Karpas-422 (cell line): ENCODE measurements at regions not wholly inside any gene's neighbourhood (a gene's known extent, or its start where the extent isn't known, plus 50 kb on each side); places are given as distances from the start of the nearest gene placed in this dataset.
A peak's percentile ranks its signal among the peaks of the same experiment; 100 is the strongest.
"Not testable (repeated sequence)": the region's sequence is repeated elsewhere in the genome, so short reads cannot be mapped to it uniquely, and the experiment has no call there.

ENCODE experiments used
- DNase-seq: peaks from one replicate; pipeline ENCODE4 v3.0.0-alpha.2; 2015
- H2AFZ ChIP-seq: fragments of 200-600 bp; sonication (generic); 2 replicates; pipeline ENCODE4 v1.6.1; 2014; ENCODE audit warnings: antibody characterized with exemption, low read length, mixed read lengths
- H3K27ac ChIP-seq: fragments of 200-600 bp; sonication (generic); 2 replicates; pipeline ENCODE4 v1.5.1; 2014; ENCODE audit warnings: mild to moderate bottlenecking, low read length, moderate library complexity
- H3K27me3 ChIP-seq: fragments of 200-600 bp; sonication (generic); 2 replicates; pipeline ENCODE4 v1.6.1; 2014; ENCODE audit warnings: low read length, mixed read lengths
- H3K36me3 ChIP-seq: fragments of 200-600 bp; sonication (generic); 2 replicates; pipeline ENCODE4 v1.6.1; 2014; ENCODE audit warnings: low read length, mixed read lengths; ENCODE audit not compliant: insufficient read depth
- H3K4me1 ChIP-seq: fragments of 200-600 bp; sonication (generic); 2 replicates; pipeline ENCODE4 v1.6.1; 2014; ENCODE audit warnings: mild to moderate bottlenecking, low read length, mixed read lengths
- H3K4me2 ChIP-seq: fragments of 200-600 bp; sonication (generic); 2 replicates; pipeline ENCODE4 v1.6.1; 2014; ENCODE audit warnings: low read length, low read depth, mild to moderate bottlenecking; ENCODE audit not compliant: poor library complexity, severe bottlenecking
- H3K4me3 ChIP-seq: fragments of 200-600 bp; sonication (generic); 2 replicates; pipeline ENCODE4 v1.5.1; 2014; ENCODE audit warnings: mild to moderate bottlenecking, antibody characterized with exemption, low read length, mixed read lengths
- H3K79me2 ChIP-seq: fragments of 200-600 bp; sonication (generic); 2 replicates; pipeline ENCODE4 v1.6.1; 2014; ENCODE audit warnings: mild to moderate bottlenecking, low read length, mixed read lengths
- H3K9ac ChIP-seq: fragments of 200-600 bp; sonication (generic); 2 replicates; pipeline ENCODE4 v1.6.0; 2014; ENCODE audit warnings: low read length
- H3K9me2 ChIP-seq: fragments of 200-600 bp; sonication (generic), shearing (Covaris generic); replicated peaks from 2 replicates; pipeline ENCODE4 v1.6.0; 2014; ENCODE audit warnings: mild to moderate bottlenecking, low read length, moderate library complexity; ENCODE audit not compliant: insufficient read depth
- H3K9me3 ChIP-seq: fragments of 300-700, 200-600 bp; sonication (generic); 2 replicates; pipeline ENCODE4 v1.6.1; 2014; ENCODE audit warnings: low read length, mixed read lengths
- H4K20me1 ChIP-seq: fragments of 200-600 bp; sonication (generic); 2 replicates; pipeline ENCODE4 v1.6.1; 2014; ENCODE audit warnings: mild to moderate bottlenecking, antibody characterized with exemption, low read length, low read depth; ENCODE audit not compliant: insufficient read depth

- not testable (repeated sequence) for H3K4me2 ChIP-seq, H3K36me3 ChIP-seq, H2AFZ ChIP-seq, H3K4me3 ChIP-seq, H4K20me1 ChIP-seq, H3K9me2 ChIP-seq, H3K27me3 ChIP-seq, DNase-seq, H3K4me1 ChIP-seq, H3K9ac ChIP-seq, H3K9me3 ChIP-seq, H3K27ac ChIP-seq, H3K79me2 ChIP-seq
Measured at GRCh38 chr7:150096213-150096994, 222.6 kb downstream of the ATP6V0E2 start.

- DNase-seq, H4K20me1 ChIP-seq, H3K4me1 ChIP-seq, H3K79me2 ChIP-seq, H2AFZ ChIP-seq, H3K9me3 ChIP-seq, H3K27ac ChIP-seq, H3K9ac ChIP-seq, H3K4me3 ChIP-seq, H3K9me2 ChIP-seq, H3K27me3 ChIP-seq, H3K4me2 ChIP-seq, H3K36me3 ChIP-seq: not testable (repeated sequence)
Measured at GRCh38 chr7:150098592-150098991, 224.6 kb upstream of the LRRC61 start.

- H3K4me3 ChIP-seq, H3K27me3 ChIP-seq, H3K27ac ChIP-seq, H3K79me2 ChIP-seq, H3K4me1 ChIP-seq, H3K9me2 ChIP-seq, H2AFZ ChIP-seq, H3K9ac ChIP-seq, H3K36me3 ChIP-seq, DNase-seq, H3K9me3 ChIP-seq, H4K20me1 ChIP-seq, H3K4me2 ChIP-seq: not testable (repeated sequence)
Measured at GRCh38 chr7:150101282-150101681, 221.9 kb upstream of the LRRC61 start.

- H3K4me3 ChIP-seq, H3K27ac ChIP-seq, DNase-seq, H2AFZ ChIP-seq, H3K9me3 ChIP-seq, H3K9me2 ChIP-seq, H3K4me2 ChIP-seq, H3K4me1 ChIP-seq, H3K79me2 ChIP-seq, H3K27me3 ChIP-seq, H3K36me3 ChIP-seq, H3K9ac ChIP-seq, H4K20me1 ChIP-seq: not testable (repeated sequence)
Measured at GRCh38 chr7:150107283-150107682, 215.9 kb upstream of the LRRC61 start.

- H3K9ac ChIP-seq, H3K4me1 ChIP-seq, H3K4me3 ChIP-seq, H3K36me3 ChIP-seq, H3K27ac ChIP-seq, H3K79me2 ChIP-seq, H2AFZ ChIP-seq, H3K9me2 ChIP-seq, H3K9me3 ChIP-seq, H4K20me1 ChIP-seq, H3K27me3 ChIP-seq, H3K4me2 ChIP-seq: not testable (repeated sequence)
- DNase-seq: peak; percentile 88
Measured at GRCh38 chr7:150110375-150110820, 212.8 kb upstream of the LRRC61 start.

GRCh38 chr7:150110882-150111281 lies 212.3 kb upstream of the LRRC61 start:
- H3K9ac ChIP-seq, H3K27ac ChIP-seq, H3K36me3 ChIP-seq, H4K20me1 ChIP-seq, H3K4me2 ChIP-seq, H3K9me2 ChIP-seq, H3K9me3 ChIP-seq, H3K4me3 ChIP-seq, DNase-seq, H2AFZ ChIP-seq, H3K27me3 ChIP-seq, H3K79me2 ChIP-seq, H3K4me1 ChIP-seq: not testable (repeated sequence)

- not testable (repeated sequence) for DNase-seq, H3K27ac ChIP-seq
Measured at GRCh38 chr7:150111373-150112139, 211.6 kb upstream of the LRRC61 start.

GRCh38 chr7:150113301-150113700 lies 209.9 kb upstream of the LRRC61 start:
- not testable (repeated sequence) for H3K4me3 ChIP-seq, DNase-seq, H3K4me2 ChIP-seq, H2AFZ ChIP-seq, H3K79me2 ChIP-seq, H3K27me3 ChIP-seq, H3K27ac ChIP-seq, H3K4me1 ChIP-seq, H4K20me1 ChIP-seq, H3K9ac ChIP-seq, H3K9me2 ChIP-seq, H3K9me3 ChIP-seq, H3K36me3 ChIP-seq

More at GRCh38 chr7:150111373-150112139, 211.6 kb upstream of the LRRC61 start:
- not testable (repeated sequence) for H3K27me3 ChIP-seq, H3K4me2 ChIP-seq, H3K9me2 ChIP-seq, H2AFZ ChIP-seq, H3K9me3 ChIP-seq, H3K36me3 ChIP-seq, H3K79me2 ChIP-seq, H4K20me1 ChIP-seq, H3K4me1 ChIP-seq, H3K9ac ChIP-seq, H3K4me3 ChIP-seq
